BJ (cell line): ENCODE measurements at regions not wholly inside any gene's neighbourhood (a gene's known extent, or its start where the extent isn't known, plus 50 kb on each side); places are given as distances from the start of the nearest gene placed in this dataset.
"Not testable (repeated sequence)": the region's sequence is repeated elsewhere in the genome, so short reads cannot be mapped to it uniquely, and the experiment has no call there.

Experiments used
- CTCF ChIA-PET: fragments of 350-600 bp; formaldehyde crosslinking; extraction: SDS; loops from one replicate; lab custom pipeline; 2021; ENCODE audit warnings: antibody characterized with exemption, inconsistent platforms; lab: Yijun Ruan, JAX
- POLR2A ChIA-PET: fragments of 300-600 bp; sonication (Branson Sonifier 250); formaldehyde crosslinking; extraction: SDS; loops from one replicate; lab custom pipeline; 2021; ENCODE audit warnings: antibody characterized with exemption; lab: Charles Lee
- DNase-seq: peaks from one replicate; pipeline ENCODE4 v3.0.0-alpha.2; 2011; ENCODE audit warnings: low read depth
- H3K27me3 ChIP-seq: 2 replicates; pipeline ENCODE4 v1.6.0; 2011; ENCODE audit warnings: low read length; ENCODE audit not compliant: control insufficient read depth, insufficient read depth
- H3K36me3 ChIP-seq: 2 replicates; pipeline ENCODE4 v1.5.1; 2011; ENCODE audit warnings: low read length; ENCODE audit not compliant: control insufficient read depth, insufficient read depth
- H3K4me3 ChIP-seq: 2 replicates; pipeline ENCODE4 v1.5.1; 2011; ENCODE audit warnings: low read depth, mild to moderate bottlenecking, control low read depth, low read length
- TF ChIP-seq, protein P1 (sequence below): IDR thresholded peaks from 2 replicates; pipeline ENCODE4 v1.5.1; 2011; ENCODE audit warnings: low read depth, mild to moderate bottlenecking, control low read depth, inconsistent platforms, low read length, moderate library complexity; ENCODE audit not compliant: insufficient read depth

DNA sequence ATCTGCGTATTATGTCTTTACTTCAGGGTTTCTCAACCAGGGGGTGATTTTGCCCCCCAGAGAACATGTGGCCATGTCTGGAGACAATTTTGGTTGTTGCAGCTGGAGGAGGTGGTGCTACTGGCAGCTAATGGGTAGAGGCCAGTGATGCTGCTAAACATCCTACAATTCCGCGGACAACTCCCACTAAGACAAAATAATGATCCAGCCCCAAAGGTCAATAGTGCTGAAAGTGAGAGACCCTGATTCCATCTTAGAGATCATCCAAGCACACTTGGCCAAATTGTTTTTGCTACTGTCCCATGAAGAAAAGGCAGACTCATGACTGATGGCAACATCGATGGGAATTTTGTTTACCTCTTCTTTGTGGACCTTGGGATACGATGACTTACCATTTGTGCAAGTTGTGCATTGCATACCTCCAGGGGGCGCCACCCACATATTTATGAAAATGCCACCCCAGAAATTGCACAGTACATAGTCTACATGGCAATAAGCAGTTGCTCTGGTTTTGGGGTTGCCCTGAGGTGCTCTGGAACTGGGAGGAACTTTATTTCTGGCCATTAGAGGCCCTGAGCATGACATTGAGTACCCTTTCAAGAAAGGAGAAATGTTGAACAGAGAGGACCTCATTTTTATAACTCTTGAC is 144.3 kb downstream of the UNC93B1 start:
- CTCF ChIA-PET, result not testable (repeated sequence)

DNA sequence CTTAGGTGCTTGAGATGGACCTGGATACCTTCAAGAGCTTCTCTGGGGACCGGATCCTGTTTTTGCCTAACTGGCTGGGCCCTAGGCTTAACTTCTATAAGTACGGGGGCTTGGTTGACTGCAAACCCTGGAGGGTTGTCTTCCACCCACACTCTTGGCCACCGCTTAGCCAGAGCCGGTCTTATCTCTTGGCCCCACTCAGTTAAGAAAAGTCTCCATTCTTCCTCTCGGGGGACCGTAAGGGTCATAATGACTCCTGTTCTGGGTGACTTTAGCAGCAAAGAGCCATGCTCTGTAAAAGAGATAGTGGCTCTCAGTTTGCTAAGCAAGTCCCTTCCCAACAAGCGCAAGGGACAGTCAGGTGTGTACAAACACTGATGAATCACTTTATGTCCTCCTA is 153.2 kb downstream of the UNC93B1 start:
- DNase-seq, POLR2A ChIA-PET, H3K4me3 ChIP-seq, CTCF ChIA-PET, H3K36me3 ChIP-seq, H3K27me3 ChIP-seq: not testable (repeated sequence)

More for the DNA sequence above, 144.3 kb downstream of the UNC93B1 start:
- H3K36me3 ChIP-seq, POLR2A ChIA-PET, DNase-seq, H3K4me3 ChIP-seq, H3K27me3 ChIP-seq: not testable (repeated sequence)

DNA sequence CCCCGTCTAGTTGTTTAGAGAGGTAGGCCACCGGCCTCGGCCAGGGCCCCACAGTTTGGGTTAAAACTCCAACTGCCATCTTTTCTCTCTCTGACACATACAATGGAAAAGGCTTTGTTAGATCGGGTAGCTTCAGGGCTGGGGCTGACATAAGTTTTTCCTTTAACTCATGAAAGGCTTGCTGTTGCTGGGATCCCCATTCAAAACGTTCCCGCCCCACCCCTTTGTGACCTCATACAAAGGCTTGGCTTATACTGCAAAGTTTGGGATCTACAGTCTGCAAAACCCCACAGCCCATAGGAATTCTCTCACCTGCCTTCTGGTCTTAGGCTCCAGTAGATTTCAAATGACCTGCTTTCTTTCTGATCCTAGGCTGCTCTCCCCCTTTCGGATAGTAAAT is 154.1 kb downstream of the UNC93B1 start:
- CTCF ChIA-PET, H3K36me3 ChIP-seq, DNase-seq, H3K4me3 ChIP-seq, H3K27me3 ChIP-seq, POLR2A ChIA-PET: not testable (repeated sequence)

DNA sequence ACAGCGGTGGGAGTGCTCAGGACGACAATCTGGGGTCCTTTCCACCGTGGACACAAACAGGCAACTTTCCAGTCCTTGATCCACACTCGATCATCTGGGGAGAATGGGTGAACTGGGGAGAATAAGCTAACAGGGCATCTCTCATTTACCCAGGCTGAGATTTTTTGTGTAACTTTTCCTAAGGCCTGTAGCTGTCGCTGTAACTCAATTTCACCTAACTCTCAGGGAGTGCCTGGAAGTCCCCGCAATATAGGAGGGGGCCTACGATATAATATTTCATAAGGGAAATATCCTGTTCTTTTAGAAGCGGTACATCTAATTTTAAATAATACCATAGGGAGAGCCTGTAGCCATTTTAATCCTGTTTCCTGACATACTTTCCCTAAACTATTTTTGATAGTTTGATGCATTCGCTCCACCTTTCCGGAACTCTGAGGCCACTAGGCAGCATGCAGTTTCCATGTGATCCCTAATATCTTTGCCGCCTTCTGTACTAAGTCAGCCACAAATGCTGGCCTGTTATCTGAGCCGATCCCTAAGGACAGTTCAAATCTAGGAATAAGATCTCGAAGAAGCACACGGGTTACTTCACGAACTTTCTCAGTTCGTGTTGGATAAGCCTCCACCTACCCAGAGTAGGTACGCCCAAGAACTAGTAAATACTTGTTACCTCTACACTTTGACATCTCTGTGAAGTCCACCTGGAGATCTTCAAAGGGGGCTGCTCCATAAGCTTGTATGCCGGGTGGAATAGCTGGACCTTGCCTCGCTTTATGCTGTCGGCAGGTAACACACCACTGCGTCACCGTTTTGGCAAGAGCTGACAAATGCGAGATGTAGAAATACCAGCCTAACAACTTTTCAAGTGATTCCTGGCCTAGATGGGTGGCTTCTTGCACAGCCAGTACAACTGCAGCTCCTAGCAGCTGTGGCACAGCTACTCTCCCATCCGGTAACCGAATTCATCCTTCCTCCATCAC is 155.7 kb downstream of the UNC93B1 start:
- DNase-seq, POLR2A ChIA-PET: not testable (repeated sequence)
- TF ChIP-seq, protein P1, sequence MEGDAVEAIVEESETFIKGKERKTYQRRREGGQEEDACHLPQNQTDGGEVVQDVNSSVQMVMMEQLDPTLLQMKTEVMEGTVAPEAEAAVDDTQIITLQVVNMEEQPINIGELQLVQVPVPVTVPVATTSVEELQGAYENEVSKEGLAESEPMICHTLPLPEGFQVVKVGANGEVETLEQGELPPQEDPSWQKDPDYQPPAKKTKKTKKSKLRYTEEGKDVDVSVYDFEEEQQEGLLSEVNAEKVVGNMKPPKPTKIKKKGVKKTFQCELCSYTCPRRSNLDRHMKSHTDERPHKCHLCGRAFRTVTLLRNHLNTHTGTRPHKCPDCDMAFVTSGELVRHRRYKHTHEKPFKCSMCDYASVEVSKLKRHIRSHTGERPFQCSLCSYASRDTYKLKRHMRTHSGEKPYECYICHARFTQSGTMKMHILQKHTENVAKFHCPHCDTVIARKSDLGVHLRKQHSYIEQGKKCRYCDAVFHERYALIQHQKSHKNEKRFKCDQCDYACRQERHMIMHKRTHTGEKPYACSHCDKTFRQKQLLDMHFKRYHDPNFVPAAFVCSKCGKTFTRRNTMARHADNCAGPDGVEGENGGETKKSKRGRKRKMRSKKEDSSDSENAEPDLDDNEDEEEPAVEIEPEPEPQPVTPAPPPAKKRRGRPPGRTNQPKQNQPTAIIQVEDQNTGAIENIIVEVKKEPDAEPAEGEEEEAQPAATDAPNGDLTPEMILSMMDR, result peak; percentile 38

DNA sequence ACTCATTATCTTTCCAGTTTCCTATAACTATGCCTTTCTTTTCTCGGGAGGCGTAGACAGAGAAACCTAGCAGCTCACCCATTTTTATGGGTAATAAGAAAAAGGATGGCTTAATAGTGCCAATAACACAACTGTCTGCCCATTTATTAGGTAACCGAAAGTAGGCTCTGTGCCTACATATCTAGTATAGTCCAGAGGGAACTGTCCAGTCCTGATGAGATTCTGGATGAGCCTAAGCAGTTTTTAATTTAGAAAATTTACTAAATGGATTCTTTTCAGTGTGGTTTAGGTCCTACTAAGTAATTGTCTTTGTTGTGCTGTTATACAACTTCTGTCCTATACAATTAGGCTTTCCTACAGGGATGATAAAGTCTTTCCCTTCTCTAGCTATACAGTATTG is 157.6 kb downstream of the UNC93B1 start:
- DNase-seq, H3K36me3 ChIP-seq, CTCF ChIA-PET, POLR2A ChIA-PET, H3K27me3 ChIP-seq, H3K4me3 ChIP-seq: not testable (repeated sequence)

More for the DNA sequence above, 155.7 kb downstream of the UNC93B1 start:
- H3K4me3 ChIP-seq, H3K36me3 ChIP-seq, H3K27me3 ChIP-seq: not testable (repeated sequence)
- CTCF ChIA-PET, result interaction anchor here (0.6 to 1.6 kb wide), 2 partner anchors 107 to 429 kb away, joined by 3 to 6 read pairs; no protein-coding TSS in a partner anchor

DNA sequence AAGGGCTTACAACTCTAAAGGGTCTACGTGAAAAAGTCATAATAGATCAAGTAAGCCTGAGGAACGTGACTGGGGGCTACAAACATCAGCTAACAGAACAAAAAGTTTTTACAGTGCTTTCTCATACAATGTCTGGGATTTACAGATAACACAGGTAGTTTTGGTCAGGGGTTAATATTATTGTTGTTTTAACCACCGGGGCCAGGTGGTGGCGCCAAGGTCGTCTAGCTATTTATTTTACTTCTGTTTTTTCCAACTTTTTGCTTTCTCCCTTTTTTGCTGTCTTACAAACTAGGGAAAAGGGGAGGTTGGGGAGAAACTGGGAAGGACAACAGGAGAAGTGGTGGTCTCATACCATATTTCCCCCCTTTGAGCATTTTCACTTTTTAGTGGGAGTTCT is 158.6 kb downstream of the UNC93B1 start:
- CTCF ChIA-PET, H3K4me3 ChIP-seq, DNase-seq: not testable (repeated sequence)

DNA sequence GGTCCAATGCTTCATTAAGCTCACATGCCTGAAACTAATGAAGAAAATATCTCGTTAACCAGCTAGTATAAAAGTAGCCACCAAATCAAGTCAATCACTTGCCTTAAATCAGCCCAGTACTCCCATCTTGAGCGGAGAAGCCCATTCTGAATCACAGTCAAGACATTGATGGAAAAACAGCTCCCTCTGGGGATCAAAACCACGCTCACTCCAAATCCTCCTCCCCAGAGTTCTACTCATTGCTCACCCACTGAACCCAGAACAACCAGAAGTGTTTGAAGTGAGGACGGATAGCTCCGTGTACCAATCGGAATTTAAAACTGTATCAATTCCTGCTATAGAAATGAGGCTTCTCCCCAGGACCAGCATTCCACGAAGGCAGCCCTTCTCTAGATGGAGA is 163.3 kb downstream of the UNC93B1 start:
- POLR2A ChIA-PET, H3K4me3 ChIP-seq, DNase-seq, H3K27me3 ChIP-seq, H3K36me3 ChIP-seq, CTCF ChIA-PET: not testable (repeated sequence)

More for the DNA sequence above, 158.6 kb downstream of the UNC93B1 start:
- H3K27me3 ChIP-seq, H3K36me3 ChIP-seq, POLR2A ChIA-PET: not testable (repeated sequence)

DNA sequence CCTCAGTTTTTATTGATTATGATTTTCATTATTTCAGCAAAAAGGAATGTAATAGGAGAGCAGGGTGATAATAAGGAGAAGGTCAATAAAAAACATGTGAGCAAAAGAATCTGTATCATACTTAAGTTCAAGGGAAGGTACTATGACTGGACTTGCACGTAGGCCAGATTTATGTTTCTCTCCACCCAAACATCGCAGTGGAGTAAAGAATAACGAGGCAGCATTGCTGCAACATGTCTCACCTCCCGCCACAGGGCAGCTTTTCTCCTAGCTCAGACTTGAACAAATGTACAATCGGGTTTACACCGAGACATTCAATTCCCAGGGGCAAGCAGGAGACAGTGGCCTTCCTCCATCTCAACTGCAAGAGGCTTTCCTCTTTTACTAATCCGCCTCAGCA is 155.7 kb upstream of the ALDH3B2 start:
- H3K4me3 ChIP-seq, CTCF ChIA-PET, POLR2A ChIA-PET: not testable (repeated sequence)

DNA sequence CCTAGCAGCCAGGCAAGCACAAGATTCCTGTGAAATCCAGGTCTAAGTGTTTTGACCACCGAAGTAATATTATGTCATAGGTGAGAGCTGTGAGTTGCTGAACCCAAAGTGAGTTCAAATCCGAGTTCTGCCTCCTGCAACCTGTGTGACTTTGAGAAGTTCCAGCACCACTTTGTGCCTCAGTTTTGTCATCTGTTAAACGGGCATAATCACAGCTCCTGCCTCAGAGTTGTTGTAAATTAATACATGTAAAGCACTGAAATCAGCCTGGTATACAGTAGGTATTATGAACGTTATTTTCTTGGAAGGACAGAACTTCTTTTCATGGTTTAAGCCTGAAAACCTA is 152.5 kb upstream of the ALDH3B2 start:
- DNase-seq, CTCF ChIA-PET, H3K4me3 ChIP-seq, H3K36me3 ChIP-seq, H3K27me3 ChIP-seq, POLR2A ChIA-PET: not testable (repeated sequence)

More for the DNA sequence above, 155.7 kb upstream of the ALDH3B2 start:
- DNase-seq, H3K27me3 ChIP-seq, H3K36me3 ChIP-seq: not testable (repeated sequence)

DNA sequence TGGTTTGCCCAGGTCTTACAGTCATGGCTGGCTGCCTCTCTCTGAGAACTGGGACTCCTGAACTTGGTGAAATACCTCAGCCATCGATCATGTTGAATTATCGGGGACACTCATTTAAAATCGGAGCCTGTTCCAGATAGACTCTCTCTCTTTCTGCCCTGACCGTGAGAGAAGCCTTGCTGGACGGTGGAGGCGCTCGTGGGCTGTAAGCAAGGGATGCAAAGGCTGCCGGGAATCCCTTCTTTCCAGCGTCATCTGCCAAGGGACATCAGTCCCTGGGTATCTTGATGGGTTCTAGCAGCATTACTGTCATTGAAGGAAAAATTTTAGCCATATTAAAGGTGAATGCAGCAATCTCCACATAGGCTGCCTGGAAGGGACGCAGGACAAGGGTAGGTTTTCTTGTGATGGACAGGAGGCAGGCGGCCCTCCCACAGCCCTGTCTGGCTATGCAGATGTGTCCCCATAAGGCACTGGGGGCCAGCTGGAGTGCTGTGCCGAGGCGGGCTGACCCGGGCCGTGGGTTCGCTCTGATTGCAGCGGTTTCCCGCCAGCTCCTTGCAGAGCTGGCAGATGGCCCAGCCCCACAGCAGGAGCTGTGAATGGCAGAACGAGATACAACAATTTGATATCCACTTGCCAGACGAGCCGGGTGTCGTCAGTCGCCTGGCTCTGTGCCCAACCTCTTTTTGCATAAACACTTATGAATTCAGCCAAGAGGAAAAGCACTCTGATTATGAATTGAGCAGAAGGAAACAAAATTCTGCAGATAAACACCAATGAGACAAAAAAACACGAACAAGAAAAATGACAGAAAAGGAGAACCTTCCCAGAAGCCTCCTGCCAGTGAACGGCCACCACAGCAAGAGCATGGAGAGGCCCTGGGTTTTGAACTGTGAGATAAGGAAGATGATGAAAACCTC is 151.9 kb upstream of the ALDH3B2 start:
- DNase-seq, POLR2A ChIA-PET, CTCF ChIA-PET, H3K27me3 ChIP-seq, H3K36me3 ChIP-seq, H3K4me3 ChIP-seq: not testable (repeated sequence)

DNA sequence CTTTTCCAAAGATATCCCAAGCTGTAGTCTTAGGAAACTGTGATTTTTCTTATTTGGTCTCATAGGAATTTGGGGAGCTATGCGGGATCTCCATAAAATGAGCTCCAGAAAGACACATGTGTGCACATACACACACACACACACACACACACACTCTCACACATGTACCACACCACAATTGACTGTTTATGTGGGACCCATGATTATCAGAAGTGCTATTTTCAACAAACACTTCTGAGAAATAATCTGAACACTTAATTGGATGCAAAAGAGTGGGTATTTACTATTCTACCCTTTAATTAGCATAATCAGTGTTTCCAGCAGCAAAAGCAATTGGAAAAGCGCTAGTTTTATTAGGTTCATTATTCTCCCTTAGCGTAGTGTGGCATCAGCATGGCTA is 150.4 kb upstream of the ALDH3B2 start:
- H3K4me3 ChIP-seq, H3K27me3 ChIP-seq, POLR2A ChIA-PET, CTCF ChIA-PET, H3K36me3 ChIP-seq, DNase-seq: not testable (repeated sequence)
